ENCODE measurements at regions not wholly inside any gene's neighbourhood (a gene's known extent, or its start where the extent isn't known, plus 50 kb on each side); places are given as distances from the start of the nearest gene placed in this dataset.
"Not testable (repeated sequence)": the region's sequence is repeated elsewhere in the genome, so short reads cannot be mapped to it uniquely, and the experiment has no call there.

GRCh38 chr1:188778578-188778977 is 1699.1 kb downstream of the BRINP3 start:
- FAIRE-seq (peak; percentile 90), DNase-seq (ENCODE audit: insufficient read length, low spot score) (no peak)
- TF ChIP-seq CTCF (IDR thresholded peaks at IDR 0.05; ENCODE audit: insufficient read depth, missing control alignments) = no peak

GRCh38 chr1:188782220-188782841 is 1695.3 kb downstream of the BRINP3 start:
- TF ChIP-seq CTCF (IDR thresholded peaks at IDR 0.05; ENCODE audit: insufficient read depth, missing control alignments) = peak; percentile 79
- no peak for DNase-seq (ENCODE audit: insufficient read length, low spot score)
- peak; percentile 95 for FAIRE-seq

GRCh38 chr1:188794969-188795368 is 1682.7 kb downstream of the BRINP3 start:
- FAIRE-seq = no peak
- TF ChIP-seq CTCF (IDR thresholded peaks at IDR 0.05; ENCODE audit: insufficient read depth, missing control alignments) = no peak

GRCh38 chr1:188812153-188812552 is 1665.5 kb downstream of the BRINP3 start:
- not testable (repeated sequence) for FAIRE-seq; DNase-seq (ENCODE audit: insufficient read length, low spot score)

More at GRCh38 chr1:188794969-188795368, 1682.7 kb downstream of the BRINP3 start:
- no peak for DNase-seq (ENCODE audit: insufficient read length, low spot score)

GRCh38 chr1:188812836-188813573 is 1664.7 kb downstream of the BRINP3 start:
- not testable (repeated sequence) for FAIRE-seq

GRCh38 chr1:188817814-188818213 is 1659.8 kb downstream of the BRINP3 start:
- FAIRE-seq (peak; percentile 91), DNase-seq (ENCODE audit: insufficient read length, low spot score) (no peak)
- TF ChIP-seq CTCF (IDR thresholded peaks at IDR 0.05; ENCODE audit: insufficient read depth, missing control alignments) = no peak

More at GRCh38 chr1:188812836-188813573, 1664.7 kb downstream of the BRINP3 start:
- DNase-seq (ENCODE audit: insufficient read length, low spot score) = not testable (repeated sequence)

GRCh38 chr1:188822248-188822647 is 1655.4 kb downstream of the BRINP3 start:
- no peak for TF ChIP-seq CTCF (IDR thresholded peaks at IDR 0.05; ENCODE audit: insufficient read depth, missing control alignments)
- DNase-seq (ENCODE audit: insufficient read length, low spot score) = no peak
- no peak for FAIRE-seq

GRCh38 chr1:188825471-188825870 is 1652.2 kb downstream of the BRINP3 start:
- FAIRE-seq (peak; percentile 21), DNase-seq (ENCODE audit: insufficient read length, low spot score) (no peak)
- TF ChIP-seq CTCF (IDR thresholded peaks at IDR 0.05; ENCODE audit: insufficient read depth, missing control alignments) = no peak

Data from D721Med (cell line).